Ishikawa (cell line): ENCODE measurements at regions not wholly inside any gene's neighbourhood (a gene's known extent, or its start where the extent isn't known, plus 50 kb on each side); places are given as distances from the start of the nearest gene placed in this dataset.

Source experiments
- CEBPB ChIP-seq: IDR thresholded peaks from 2 replicates; pipeline ENCODE4 v1.6.1; 2012
- CREB1 ChIP-seq: IDR thresholded peaks from 2 replicates; pipeline ENCODE4 v1.6.1; 2012; ENCODE audit warnings: low read depth
- EGR1 ChIP-seq: IDR thresholded peaks from 2 replicates; pipeline ENCODE4 v1.6.1; 2012
- EP300 ChIP-seq: IDR thresholded peaks from 2 replicates; pipeline ENCODE4 v1.6.1; 2012; ENCODE audit warnings: borderline replicate concordance
- FOXM1 ChIP-seq: IDR thresholded peaks from 2 replicates; pipeline ENCODE4 v1.6.1; 2012; ENCODE audit warnings: low read depth, borderline replicate concordance
- NFIC ChIP-seq: IDR thresholded peaks from 2 replicates; pipeline ENCODE4 v1.6.1; 2012
- RAD21 ChIP-seq: IDR thresholded peaks from 2 replicates; pipeline ENCODE4 v1.6.1; 2012; ENCODE audit warnings: low read depth
- TAF1 ChIP-seq: IDR thresholded peaks from 2 replicates; pipeline ENCODE4 v1.6.1; 2012; ENCODE audit warnings: low read depth, mild to moderate bottlenecking
- TCF12 ChIP-seq: IDR thresholded peaks from 2 replicates; pipeline ENCODE4 v1.6.1; 2012; ENCODE audit warnings: low read depth
- TEAD4 ChIP-seq: IDR thresholded peaks from 2 replicates; pipeline ENCODE4 v1.6.1; 2012
- YY1 ChIP-seq: IDR thresholded peaks from 2 replicates; pipeline ENCODE4 v1.6.1; 2012; ENCODE audit warnings: low read depth
- ZBTB7A ChIP-seq: IDR thresholded peaks from 2 replicates; pipeline ENCODE4 v1.6.1; 2012; ENCODE audit warnings: low read depth
- TF ChIP-seq, protein P1 (sequence below): IDR thresholded peaks from 2 replicates; pipeline ENCODE4 v1.6.1; 2012; ENCODE audit warnings: low read depth, mild to moderate bottlenecking
- TF ChIP-seq, protein P2 (sequence below): IDR thresholded peaks from 2 replicates; pipeline ENCODE4 v1.6.1; 2012
- TF ChIP-seq, protein P3 (sequence below): IDR thresholded peaks from 2 replicates; pipeline ENCODE4 v1.6.1; 2012

DNA sequence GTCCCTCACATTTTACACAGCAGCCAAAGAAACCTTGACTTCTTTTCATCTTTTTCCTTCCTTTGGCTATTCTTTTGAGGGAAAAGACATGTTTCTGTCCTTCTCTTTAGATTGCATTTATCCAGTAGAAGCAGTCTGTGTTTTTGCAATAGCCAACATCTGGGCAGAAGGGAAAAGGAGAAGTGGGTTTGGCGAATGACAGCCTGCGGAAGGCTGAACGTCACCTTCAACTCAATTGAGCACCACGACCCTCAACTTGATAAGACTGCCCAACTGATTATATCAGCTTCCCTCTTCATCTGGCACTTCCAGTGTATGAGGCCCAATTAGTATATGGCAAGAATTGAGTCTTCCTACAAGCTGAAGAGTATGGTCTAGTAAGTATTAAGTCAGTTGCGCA, 1997.6 kb upstream of the WWC1 start:
- TF ChIP-seq ZBTB7A (no peak), TCF12 (no peak), EGR1 (no peak), RAD21 (no peak), EP300 (no peak)

DNA sequence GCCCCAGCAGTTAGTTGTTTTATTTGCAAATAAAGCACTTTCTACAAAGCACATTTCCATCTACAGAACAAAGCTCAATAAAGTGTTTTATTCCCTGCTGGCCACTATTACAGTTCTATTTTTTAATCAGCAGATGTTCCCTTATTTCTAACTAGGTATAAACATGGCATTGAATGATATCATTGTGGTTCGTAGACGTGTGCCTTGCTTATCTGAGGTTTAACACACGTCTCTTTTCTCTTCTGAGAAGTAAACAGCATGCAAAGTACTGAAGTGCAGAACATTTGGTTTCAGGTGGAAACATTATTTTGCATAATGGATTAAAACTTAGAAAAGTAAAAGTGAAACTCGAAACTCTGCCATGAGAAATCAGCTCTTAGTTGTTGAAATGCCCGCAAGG, 1989.3 kb upstream of the WWC1 start:
- TF ChIP-seq, protein P1, sequence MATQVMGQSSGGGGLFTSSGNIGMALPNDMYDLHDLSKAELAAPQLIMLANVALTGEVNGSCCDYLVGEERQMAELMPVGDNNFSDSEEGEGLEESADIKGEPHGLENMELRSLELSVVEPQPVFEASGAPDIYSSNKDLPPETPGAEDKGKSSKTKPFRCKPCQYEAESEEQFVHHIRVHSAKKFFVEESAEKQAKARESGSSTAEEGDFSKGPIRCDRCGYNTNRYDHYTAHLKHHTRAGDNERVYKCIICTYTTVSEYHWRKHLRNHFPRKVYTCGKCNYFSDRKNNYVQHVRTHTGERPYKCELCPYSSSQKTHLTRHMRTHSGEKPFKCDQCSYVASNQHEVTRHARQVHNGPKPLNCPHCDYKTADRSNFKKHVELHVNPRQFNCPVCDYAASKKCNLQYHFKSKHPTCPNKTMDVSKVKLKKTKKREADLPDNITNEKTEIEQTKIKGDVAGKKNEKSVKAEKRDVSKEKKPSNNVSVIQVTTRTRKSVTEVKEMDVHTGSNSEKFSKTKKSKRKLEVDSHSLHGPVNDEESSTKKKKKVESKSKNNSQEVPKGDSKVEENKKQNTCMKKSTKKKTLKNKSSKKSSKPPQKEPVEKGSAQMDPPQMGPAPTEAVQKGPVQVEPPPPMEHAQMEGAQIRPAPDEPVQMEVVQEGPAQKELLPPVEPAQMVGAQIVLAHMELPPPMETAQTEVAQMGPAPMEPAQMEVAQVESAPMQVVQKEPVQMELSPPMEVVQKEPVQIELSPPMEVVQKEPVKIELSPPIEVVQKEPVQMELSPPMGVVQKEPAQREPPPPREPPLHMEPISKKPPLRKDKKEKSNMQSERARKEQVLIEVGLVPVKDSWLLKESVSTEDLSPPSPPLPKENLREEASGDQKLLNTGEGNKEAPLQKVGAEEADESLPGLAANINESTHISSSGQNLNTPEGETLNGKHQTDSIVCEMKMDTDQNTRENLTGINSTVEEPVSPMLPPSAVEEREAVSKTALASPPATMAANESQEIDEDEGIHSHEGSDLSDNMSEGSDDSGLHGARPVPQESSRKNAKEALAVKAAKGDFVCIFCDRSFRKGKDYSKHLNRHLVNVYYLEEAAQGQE = no peak
- no peak for TF ChIP-seq TAF1
- TF ChIP-seq CREB1 = no peak
- no peak for TF ChIP-seq FOXM1
- TF ChIP-seq TCF12 = no peak
- no peak for TF ChIP-seq YY1
- TF ChIP-seq, protein P2, sequence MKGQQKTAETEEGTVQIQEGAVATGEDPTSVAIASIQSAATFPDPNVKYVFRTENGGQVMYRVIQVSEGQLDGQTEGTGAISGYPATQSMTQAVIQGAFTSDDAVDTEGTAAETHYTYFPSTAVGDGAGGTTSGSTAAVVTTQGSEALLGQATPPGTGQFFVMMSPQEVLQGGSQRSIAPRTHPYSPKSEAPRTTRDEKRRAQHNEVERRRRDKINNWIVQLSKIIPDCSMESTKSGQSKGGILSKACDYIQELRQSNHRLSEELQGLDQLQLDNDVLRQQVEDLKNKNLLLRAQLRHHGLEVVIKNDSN = no peak
- TF ChIP-seq ZBTB7A = no peak
- no peak for TF ChIP-seq TEAD4
- TF ChIP-seq, protein P3, sequence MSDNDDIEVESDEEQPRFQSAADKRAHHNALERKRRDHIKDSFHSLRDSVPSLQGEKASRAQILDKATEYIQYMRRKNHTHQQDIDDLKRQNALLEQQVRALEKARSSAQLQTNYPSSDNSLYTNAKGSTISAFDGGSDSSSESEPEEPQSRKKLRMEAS = no peak
- no peak for TF ChIP-seq NFIC

DNA sequence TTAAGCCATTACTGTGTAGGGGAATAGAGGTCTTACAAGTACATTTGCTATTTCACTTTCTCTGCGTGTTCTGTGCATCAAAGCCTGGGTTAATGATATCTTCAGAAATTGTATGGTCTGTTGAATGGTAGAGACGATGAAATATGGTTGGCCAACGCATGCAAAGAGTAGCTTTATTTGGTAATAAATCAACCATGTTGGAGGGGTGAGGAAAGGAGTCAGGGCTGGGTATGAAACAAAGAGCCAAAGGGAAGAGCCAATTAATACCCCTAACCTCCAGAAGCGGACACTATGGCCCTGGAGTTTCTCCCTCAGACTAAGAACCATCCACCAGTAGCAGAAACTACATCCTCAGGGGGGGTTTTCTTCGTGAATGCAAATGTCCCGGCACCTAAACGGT, 1974.0 kb upstream of the WWC1 start:
- no peak for TF ChIP-seq RAD21
- TF ChIP-seq TCF12 = no peak
- TF ChIP-seq YY1 = no peak
- TF ChIP-seq CEBPB = no peak
- no peak for TF ChIP-seq ZBTB7A
- no peak for TF ChIP-seq EGR1
- TF ChIP-seq TAF1 = no peak
- TF ChIP-seq TEAD4 = no peak
- TF ChIP-seq, protein P2 = no peak
- TF ChIP-seq CREB1 = no peak
- no peak for TF ChIP-seq EP300
- TF ChIP-seq, protein P1 = no peak
- TF ChIP-seq, protein P3 = no peak
- no peak for TF ChIP-seq FOXM1
- TF ChIP-seq NFIC = no peak

DNA sequence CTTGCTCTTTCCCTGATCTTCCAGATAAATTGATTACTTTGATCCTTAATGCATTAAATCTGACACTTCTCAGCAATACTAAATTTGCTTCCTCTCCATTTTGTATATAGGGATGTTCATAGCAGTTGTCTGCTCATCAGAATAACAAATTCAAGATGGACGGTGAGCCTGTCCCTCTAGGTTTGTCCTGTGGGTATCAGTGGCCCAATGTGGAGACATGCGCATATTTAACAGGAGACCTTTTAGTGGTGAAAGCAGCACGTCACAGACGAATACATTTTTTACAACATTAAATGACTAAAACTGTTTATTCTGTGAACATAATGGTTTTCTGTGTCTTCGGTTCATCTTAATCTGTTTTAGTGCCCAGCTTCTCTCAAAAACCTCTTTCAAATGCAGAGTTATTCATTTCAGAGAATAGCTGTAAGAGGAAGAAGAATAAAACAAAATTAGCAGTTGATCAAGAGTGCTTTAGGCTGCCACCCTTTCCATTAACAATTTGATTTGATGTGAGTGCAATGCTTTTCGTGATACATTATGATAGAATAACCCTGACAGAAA, 1970.4 kb upstream of the WWC1 start:
- TF ChIP-seq TAF1 = no peak
- no peak for TF ChIP-seq RAD21
- no peak for TF ChIP-seq TEAD4
- no peak for TF ChIP-seq CEBPB
- TF ChIP-seq, protein P3 = no peak
- TF ChIP-seq, protein P1 = no peak
- no peak for TF ChIP-seq EP300
- no peak for TF ChIP-seq FOXM1
- no peak for TF ChIP-seq EGR1
- no peak for TF ChIP-seq TCF12
- TF ChIP-seq, protein P2 = no peak
- TF ChIP-seq CREB1 = no peak
- TF ChIP-seq NFIC = no peak
